ENCODE measurements at regions not wholly inside any gene's neighbourhood (a gene's known extent, or its start where the extent isn't known, plus 50 kb on each side); places are given as distances from the start of the nearest gene placed in this dataset.
"Not testable (repeated sequence)": the region's sequence is repeated elsewhere in the genome, so short reads cannot be mapped to it uniquely, and the experiment has no call there.

GRCh38 chr1:191438979-191439378 lies 719.3 kb upstream of the RGS18 start:
- DNase-seq: no peak
- Histone ChIP-seq H3K4me1 (no peaks in the 10 kb centered on the region), H3K4me3 (no peak overlapping the region), H3K9me3 (peaks cover 0 to 34% (median 15%) of the 10 kb centered on the region in 8 donors), H3K27ac (no peak overlapping the region), H3K36me3 (no peaks in the 10 kb centered on the region), H3K27me3 (replicated peaks in 1 of 7) (no peaks in the 10 kb centered on the region)
- 56 to 85% (median 68%) methylated on average over 1 of the region's 1 CpG for WGBS, 5 donors
- TF ChIP-seq CTCF (IDR thresholded peaks at IDR 0.05 in 8 of 11, conservative IDR thresholded peaks at IDR 0.05 in 3 of 11): no peak
- no peak for TF ChIP-seq POLR2A (IDR thresholded peaks at IDR 0.05)
- TF ChIP-seq POLR2AphosphoS5 (IDR thresholded peaks at IDR 0.05): no peak
- intact Hi-C loops (cut with DNase I; ENCODE audit: low total_unique reads): no loop called here

- H3K27ac ChIP-seq; intact Hi-C loops (cut with DNase I; ENCODE audit: low total_unique reads); H3K36me3 ChIP-seq; H3K4me1 ChIP-seq; H3K27me3 ChIP-seq (replicated peaks in 1 of 7); H3K4me3 ChIP-seq: not testable (repeated sequence)
- WGBS, 5 donors: 92 to 94% (median 93%) methylated on average over 9 of the region's 9 CpGs
- DNase-seq: peak; percentile 66
- peaks cover 0 to 19% (median 5%) of the 10 kb centered on the region in 8 donors for H3K9me3 ChIP-seq
These were observed 710.0 kb upstream of the RGS18 start for GRCh38 chr1:191448279-191448678.

GRCh38 chr1:191452586-191452985 lies 705.7 kb upstream of the RGS18 start:
- DNase-seq: no peak
- H3K4me3 ChIP-seq: no peak overlapping the region
- H3K36me3 ChIP-seq: no peaks in the 10 kb centered on the region
- no peaks in the 10 kb centered on the region for H3K27me3 ChIP-seq (replicated peaks in 1 of 7)
- no peak overlapping the region for H3K27ac ChIP-seq
- TF ChIP-seq POLR2A (IDR thresholded peaks at IDR 0.05) (no peak), CTCF (IDR thresholded peaks at IDR 0.05 in 8 of 11, conservative IDR thresholded peaks at IDR 0.05 in 3 of 11) (no peak), POLR2AphosphoS5 (IDR thresholded peaks at IDR 0.05) (no peak)
- intact Hi-C loops (cut with DNase I; ENCODE audit: low total_unique reads): no loop called here
- WGBS, 5 donors: 86 to 94% (median 89%) methylated on average over 5 of the region's 5 CpGs
- peaks cover 0 to 18% (median 2%) of the 10 kb centered on the region in 8 donors for H3K9me3 ChIP-seq
- no peaks in the 10 kb centered on the region for H3K4me1 ChIP-seq

- Histone ChIP-seq H3K36me3 (no peaks in the 10 kb centered on the region), H3K4me3 (no peak overlapping the region), H3K27ac (no peak overlapping the region), H3K27me3 (replicated peaks in 1 of 7) (no peaks in the 10 kb centered on the region), H3K4me1 (no peaks in the 10 kb centered on the region), H3K9me3 (peaks cover 0 to 9% (median 0%) of the 10 kb centered on the region in 8 donors)
- 60 to 84% (median 67%) methylated on average over 2 of the region's 2 CpGs for WGBS, 5 donors
- DNase-seq: no peak
- intact Hi-C loops (cut with DNase I; ENCODE audit: low total_unique reads): no loop called here
- TF ChIP-seq POLR2AphosphoS5 (IDR thresholded peaks at IDR 0.05) (no peak), POLR2A (IDR thresholded peaks at IDR 0.05) (no peak), CTCF (IDR thresholded peaks at IDR 0.05 in 8 of 11, conservative IDR thresholded peaks at IDR 0.05 in 3 of 11) (no peak)
These were observed 704.8 kb upstream of the RGS18 start for GRCh38 chr1:191453487-191453886.

GRCh38 chr1:191457889-191458288 lies 700.4 kb upstream of the RGS18 start:
- no peak for DNase-seq
- 70 to 80% (median 72%) methylated on average over 3 of the region's 3 CpGs for WGBS, 5 donors

More at GRCh38 chr1:191457889-191458288, 700.4 kb upstream of the RGS18 start:
- Histone ChIP-seq H3K27ac (no peak overlapping the region), H3K4me1 (no peaks in the 10 kb centered on the region), H3K36me3 (no peaks in the 10 kb centered on the region), H3K27me3 (replicated peaks in 1 of 7) (no peaks in the 10 kb centered on the region), H3K9me3 (peaks cover 0 to 4% (median 0%) of the 10 kb centered on the region in 8 donors), H3K4me3 (no peak overlapping the region)
- TF ChIP-seq CTCF (IDR thresholded peaks at IDR 0.05 in 8 of 11, conservative IDR thresholded peaks at IDR 0.05 in 3 of 11) (no peak), POLR2A (IDR thresholded peaks at IDR 0.05) (no peak), POLR2AphosphoS5 (IDR thresholded peaks at IDR 0.05) (no peak)
- intact Hi-C loops (cut with DNase I; ENCODE audit: low total_unique reads): no loop called here
